HEK293T (cell line): ENCODE measurements at regions not wholly inside any gene's neighbourhood (a gene's known extent, or its start where the extent isn't known, plus 50 kb on each side); places are given as distances from the start of the nearest gene placed in this dataset.

Experiments used
- CTCF ChIA-PET: fragments of 350-600 bp; formaldehyde crosslinking; extraction: SDS; loops from one replicate; lab custom pipeline; 2021; ENCODE audit warnings: antibody characterized with exemption, inconsistent platforms; lab: Yijun Ruan, JAX
- POLR2A ChIA-PET: fragments of 350-600 bp; formaldehyde crosslinking; extraction: SDS; loops from one replicate; lab custom pipeline; 2020; ENCODE audit warnings: antibody characterized with exemption, inconsistent platforms; lab: Yijun Ruan, JAX
- DNase-seq: peaks from one replicate; pipeline ENCODE4 v3.0.0; 2012; ENCODE audit warnings: mixed read lengths; ENCODE audit errors: extremely low spot score
- ELF4 ChIP-seq: fragments of 450-650 bp; IDR thresholded peaks from 2 replicates; pipeline ENCODE4 v1.6.1; 2017; ENCODE audit warnings: antibody characterized with exemption
- FOXM1 ChIP-seq: fragments of 450-650 bp; IDR thresholded peaks from 2 replicates; pipeline ENCODE4 v1.6.1; 2017; ENCODE audit warnings: mild to moderate bottlenecking, borderline replicate concordance
- HDGF ChIP-seq: fragments of 450-650 bp; IDR thresholded peaks from 2 replicates; pipeline ENCODE4 v1.6.1; 2017; ENCODE audit warnings: antibody characterized with exemption, borderline replicate concordance
- L3MBTL2 ChIP-seq: fragments of 450-650 bp; conservative IDR thresholded peaks from 2 replicates; pipeline ENCODE4 v1.6.1; 2016; ENCODE audit warnings: mild to moderate bottlenecking
- LEF1 ChIP-seq: fragments of 450-650 bp; IDR thresholded peaks from 2 replicates; pipeline ENCODE4 v1.6.1; 2017; ENCODE audit warnings: mild to moderate bottlenecking, borderline replicate concordance
- NFRKB ChIP-seq: fragments of 450-650 bp; IDR thresholded peaks from 2 replicates; pipeline ENCODE4 v1.6.1; 2016; ENCODE audit warnings: mild to moderate bottlenecking, moderate library complexity
- PKNOX1 ChIP-seq: fragments of 450-650 bp; IDR thresholded peaks from 2 replicates; pipeline ENCODE4 v1.6.1; 2016
- SP1 ChIP-seq: fragments of 450-650 bp; IDR thresholded peaks from 2 replicates; pipeline ENCODE4 v1.6.1; 2017
- SUZ12 ChIP-seq: fragments of 450-650 bp; IDR thresholded peaks from 2 replicates; pipeline ENCODE4 v1.6.1; 2016; ENCODE audit warnings: mild to moderate bottlenecking
- ZNF384 ChIP-seq: fragments of 450-650 bp; IDR thresholded peaks from 2 replicates; pipeline ENCODE4 v1.6.1; 2016

GRCh38 chr6:22231616-22232015 is 65.2 kb downstream of the PRL start:
- no peak for TF ChIP-seq SUZ12
- no peak for TF ChIP-seq HDGF
- TF ChIP-seq FOXM1, result no peak
- TF ChIP-seq L3MBTL2, result no peak
- no peak for TF ChIP-seq SP1
- TF ChIP-seq ZNF384, result no peak
- TF ChIP-seq ELF4, result no peak
- no peak for TF ChIP-seq PKNOX1
- ChIA-PET CTCF (no interaction called here), POLR2A (no interaction called here)
- no peak for DNase-seq

GRCh38 chr6:22236626-22237414 is 60.0 kb downstream of the PRL start:
- POLR2A ChIA-PET, result no interaction called here
- CTCF ChIA-PET, result no interaction called here
- TF ChIP-seq LEF1 (no peak), NFRKB (no peak)

More at GRCh38 chr6:22236626-22237414, 60.0 kb downstream of the PRL start:
- DNase-seq, result no peak
